Esophagus muscularis mucosa (tissue), 4 donors: ENCODE measurements at regions not wholly inside any gene's neighbourhood (a gene's known extent, or its start where the extent isn't known, plus 50 kb on each side); places are given as distances from the start of the nearest gene placed in this dataset.

ENCODE experiments used
- DNase-seq: peaks from one replicate; pipeline ENCODE4 v3.0.0-alpha.2; 2017; ENCODE audit errors: extremely low spot score
- H3K27ac ChIP-seq, 4 donors: fragments of 200-600 bp; sonication (generic); replicated peaks in 1 of 4; 1 replicate in 3 of 4; 2 replicates in 1 of 4; pipeline ENCODE4 v1.5.1; 2016 to 2019; ENCODE audit warnings: mild to moderate bottlenecking in 1 of 4
- H3K27me3 ChIP-seq, 4 donors: fragments of 200-600 bp; sonication (generic); one replicate each; pipeline versions ENCODE4 v1.5.1 to v1.6.0; 2016 to 2019
- H3K36me3 ChIP-seq, 4 donors: fragments of 200-600 bp; sonication (generic); one replicate each; pipeline ENCODE4 v1.5.1; 2016 to 2019
- H3K4me1 ChIP-seq, 4 donors: fragments of 200-600 bp; sonication (generic); one replicate each; pipeline ENCODE4 v1.5.1; 2016 to 2019
- H3K4me3 ChIP-seq, 4 donors: fragments of 200-600 bp; sonication (generic); 1 replicate in 2 of 4; 2 replicates in 2 of 4; pipeline ENCODE4 v1.5.1; 2016 to 2019; ENCODE audit warnings: mild to moderate bottlenecking in 4 of 4, moderate library complexity in 1 of 4
- H3K9me3 ChIP-seq, 4 donors: fragments of 200-600 bp; sonication (generic); 1 replicate in 3 of 4; 2 replicates in 1 of 4; pipeline ENCODE4 v1.5.1; 2016 to 2019
- CTCF ChIP-seq, 3 experiments: fragments of 200-600 bp in 2 of 3; fragments of 450-650 bp in 1 of 3; sonication (generic) in 2 of 3; IDR thresholded peaks; one replicate each; pipeline ENCODE4 v1.5.1; 2017 to 2019; ENCODE audit warnings: antibody characterized with exemption in 3 of 3, mild to moderate bottlenecking in 2 of 3, moderate library complexity in 1 of 3
- EP300 ChIP-seq: sonication (generic); formaldehyde crosslinking; IDR thresholded peaks from one replicate; pipeline ENCODE4 v1.6.1; 2017; ENCODE audit warnings: antibody characterized with exemption
- POLR2A ChIP-seq: fragments of 450-650 bp; IDR thresholded peaks from one replicate; pipeline ENCODE4 v1.6.1; 2017; ENCODE audit warnings: antibody characterized with exemption, moderate library complexity, mild to moderate bottlenecking, low read depth
- POLR2AphosphoS5 ChIP-seq, 2 donors: sonication (generic); formaldehyde crosslinking; IDR thresholded peaks; one replicate each; pipeline ENCODE4 v1.6.1; 2017; ENCODE audit warnings: antibody characterized with exemption in 2 of 2
- WGBS: methylation state at CpG from one replicate; pipeline ENCODE4 v1.1.5; 2018; 5-methylcytosine and 5-hydroxymethylcytosine counted together
- intact Hi-C: fragments of 100-400 bp; cut with DNase I; formaldehyde crosslinking; loops from one replicate; pipeline ENCODE4 v1.15.1; 2023

GRCh38 chr5:167447466-167448375, 843.7 kb upstream of the WWC1 start:
- Histone ChIP-seq H3K4me1 (no peaks in the 10 kb centered on the region), H3K27me3 (no peaks in the 10 kb centered on the region), H3K36me3 (no peaks in the 10 kb centered on the region), H3K4me3 (no peak overlapping the region), H3K9me3 (no peaks in the 10 kb centered on the region), H3K27ac (no peak overlapping the region)
- TF ChIP-seq POLR2A, result no peak
- TF ChIP-seq CTCF (IDR thresholded peaks at IDR 0.05), result no peak
- TF ChIP-seq POLR2AphosphoS5 (IDR thresholded peaks at IDR 0.05), result no peak
- no peak for TF ChIP-seq EP300
- WGBS, result 57% methylated on average over 8 of the region's 8 CpGs
- intact Hi-C loops, result no loop called here
- DNase-seq, result no peak

- no peak for DNase-seq
- Histone ChIP-seq H3K27ac (no peak overlapping the region), H3K9me3 (no peaks in the 10 kb centered on the region), H3K4me1 (no peaks in the 10 kb centered on the region), H3K4me3 (no peak overlapping the region), H3K27me3 (no peaks in the 10 kb centered on the region), H3K36me3 (no peaks in the 10 kb centered on the region)
- TF ChIP-seq EP300 (no peak), POLR2A (no peak), CTCF (IDR thresholded peaks at IDR 0.05) (no peak), POLR2AphosphoS5 (IDR thresholded peaks at IDR 0.05) (no peak)
- intact Hi-C loops, result no loop called here
- WGBS, result 60% methylated on average over 7 of the region's 7 CpGs
Observed at GRCh38 chr5:167448376-167448775, 843.1 kb upstream of the WWC1 start.

- no peaks in the 10 kb centered on the region for H3K4me1 ChIP-seq
- H3K4me3 ChIP-seq, result no peak overlapping the region
- H3K27ac ChIP-seq, result no peak overlapping the region
- no peaks in the 10 kb centered on the region for H3K27me3 ChIP-seq
- no peaks in the 10 kb centered on the region for H3K36me3 ChIP-seq
- no peak for TF ChIP-seq EP300
- TF ChIP-seq CTCF (IDR thresholded peaks at IDR 0.05), result no peak
- no peak for TF ChIP-seq POLR2A
- TF ChIP-seq POLR2AphosphoS5 (IDR thresholded peaks at IDR 0.05), result no peak
- no peaks in the 10 kb centered on the region for H3K9me3 ChIP-seq
- no peak for DNase-seq
- intact Hi-C loops, result no loop called here
- WGBS, result 80% methylated on average over 7 of the region's 7 CpGs
Observed at GRCh38 chr5:167451076-167451475, 840.4 kb upstream of the WWC1 start.

- no peaks in the 10 kb centered on the region for H3K9me3 ChIP-seq
- DNase-seq, result no peak
- no peak overlapping the region for H3K27ac ChIP-seq
- TF ChIP-seq POLR2A, result no peak
- TF ChIP-seq POLR2AphosphoS5 (IDR thresholded peaks at IDR 0.05), result no peak
- TF ChIP-seq EP300, result no peak
- TF ChIP-seq CTCF (IDR thresholded peaks at IDR 0.05), result no peak
- H3K27me3 ChIP-seq, result no peaks in the 10 kb centered on the region
- no peaks in the 10 kb centered on the region for H3K4me1 ChIP-seq
- intact Hi-C loops, result no loop called here
- 89% methylated on average over 4 of the region's 4 CpGs for WGBS
- H3K4me3 ChIP-seq, result no peak overlapping the region
- H3K36me3 ChIP-seq, result no peaks in the 10 kb centered on the region
Observed at GRCh38 chr5:167452136-167452535, 839.3 kb upstream of the WWC1 start.
